Thymus (tissue), 11 donors: ENCODE measurements at regions not wholly inside any gene's neighbourhood (a gene's known extent, or its start where the extent isn't known, plus 50 kb on each side); places are given as distances from the start of the nearest gene placed in this dataset.

Experiments used
- DNase-seq, 9 donors: peaks; one replicate each; pipeline ENCODE4 v3.0.0-alpha.2; 2013; ENCODE audit warnings: low spot score in 9 of 9, low read depth in 6 of 9, missing footprints in 1 of 9
- H3K27ac ChIP-seq, 2 donors: one replicate each; pipeline ENCODE4 v1.5.1; 2013; ENCODE audit warnings: control low read depth in 1 of 2, low read depth in 1 of 2, low read length in 1 of 2, mild to moderate bottlenecking in 1 of 2, moderate library complexity in 1 of 2
- H3K27me3 ChIP-seq, 2 donors: one replicate each; pipeline ENCODE4 v1.5.1; 2013; ENCODE audit warnings: low read length in 1 of 2; ENCODE audit not compliant: control insufficient read depth in 2 of 2, insufficient read depth in 1 of 2
- H3K36me3 ChIP-seq, 2 donors: one replicate each; pipeline ENCODE4 v1.5.1; 2013; ENCODE audit warnings: low read length in 1 of 2, mild to moderate bottlenecking in 1 of 2, moderate library complexity in 1 of 2; ENCODE audit not compliant: control insufficient read depth in 2 of 2, insufficient read depth in 2 of 2
- H3K4me1 ChIP-seq, 2 donors: one replicate each; pipeline ENCODE4 v1.5.1; 2013; ENCODE audit warnings: low read length in 2 of 2; ENCODE audit not compliant: control insufficient read depth in 2 of 2, insufficient read depth in 2 of 2
- H3K4me3 ChIP-seq, 2 donors: one replicate each; pipeline ENCODE4 v1.5.1; 2013; ENCODE audit warnings: low read length in 2 of 2, control low read depth in 1 of 2, mild to moderate bottlenecking in 1 of 2
- H3K9me3 ChIP-seq, 2 donors: one replicate each; pipeline ENCODE4 v1.5.1; 2013; ENCODE audit warnings: low read length in 1 of 2, mild to moderate bottlenecking in 1 of 2; ENCODE audit not compliant: control insufficient read depth in 2 of 2, insufficient read depth in 1 of 2
- WGBS: extraction: QIAGEN DNeasy Blood & Tissue Kit; methylation state at CpG from one replicate; pipeline ENCODE4 v1.1.7; 2013; 5-methylcytosine and 5-hydroxymethylcytosine counted together
- donor health status: healthy.

DNA sequence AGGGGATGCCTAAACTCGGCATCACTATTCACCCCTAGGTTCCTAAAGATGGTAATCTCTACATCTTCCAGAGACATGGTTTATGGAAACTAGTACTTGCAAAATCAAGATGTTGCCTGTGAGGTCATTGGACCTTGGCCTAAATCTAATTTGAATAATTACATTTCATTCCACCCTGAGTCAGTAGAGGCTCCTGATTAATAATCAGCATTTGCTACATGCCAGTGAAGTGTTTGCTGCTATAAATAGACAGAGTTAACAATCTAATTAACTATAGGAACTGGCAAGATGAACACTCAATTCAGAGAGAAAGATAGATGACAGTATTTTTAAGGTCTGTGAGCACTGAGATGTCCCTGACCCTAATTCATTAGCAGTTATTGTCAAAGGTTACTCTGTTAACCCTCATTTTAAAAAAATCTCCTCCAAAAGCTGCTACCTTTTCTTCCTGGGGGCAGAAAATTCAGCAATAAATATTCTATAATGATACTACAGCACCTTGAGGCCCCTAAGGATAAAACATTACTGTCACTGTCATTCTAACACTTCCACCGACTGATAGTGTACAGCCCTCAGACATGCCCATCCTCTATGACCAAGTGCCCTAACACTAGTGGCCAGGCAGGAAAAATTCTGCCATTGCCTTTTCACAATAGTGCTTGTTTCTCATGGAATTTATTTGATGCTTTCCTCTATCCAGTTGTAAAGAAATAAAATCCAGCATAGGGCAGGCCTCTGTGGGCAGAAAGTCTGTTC, 65.7 kb upstream of the CCDC196 start:
- Histone ChIP-seq H3K27me3 (no peaks in the 10 kb centered on the region), H3K9me3 (no peaks in the 10 kb centered on the region), H3K27ac (no peak overlapping the region), H3K36me3 (no peaks in the 10 kb centered on the region), H3K4me1 (no peaks in the 10 kb centered on the region), H3K4me3 (no peak overlapping the region)
- DNase-seq = no peak
- WGBS = 98% methylated on average over 2 of the region's 2 CpGs

DNA sequence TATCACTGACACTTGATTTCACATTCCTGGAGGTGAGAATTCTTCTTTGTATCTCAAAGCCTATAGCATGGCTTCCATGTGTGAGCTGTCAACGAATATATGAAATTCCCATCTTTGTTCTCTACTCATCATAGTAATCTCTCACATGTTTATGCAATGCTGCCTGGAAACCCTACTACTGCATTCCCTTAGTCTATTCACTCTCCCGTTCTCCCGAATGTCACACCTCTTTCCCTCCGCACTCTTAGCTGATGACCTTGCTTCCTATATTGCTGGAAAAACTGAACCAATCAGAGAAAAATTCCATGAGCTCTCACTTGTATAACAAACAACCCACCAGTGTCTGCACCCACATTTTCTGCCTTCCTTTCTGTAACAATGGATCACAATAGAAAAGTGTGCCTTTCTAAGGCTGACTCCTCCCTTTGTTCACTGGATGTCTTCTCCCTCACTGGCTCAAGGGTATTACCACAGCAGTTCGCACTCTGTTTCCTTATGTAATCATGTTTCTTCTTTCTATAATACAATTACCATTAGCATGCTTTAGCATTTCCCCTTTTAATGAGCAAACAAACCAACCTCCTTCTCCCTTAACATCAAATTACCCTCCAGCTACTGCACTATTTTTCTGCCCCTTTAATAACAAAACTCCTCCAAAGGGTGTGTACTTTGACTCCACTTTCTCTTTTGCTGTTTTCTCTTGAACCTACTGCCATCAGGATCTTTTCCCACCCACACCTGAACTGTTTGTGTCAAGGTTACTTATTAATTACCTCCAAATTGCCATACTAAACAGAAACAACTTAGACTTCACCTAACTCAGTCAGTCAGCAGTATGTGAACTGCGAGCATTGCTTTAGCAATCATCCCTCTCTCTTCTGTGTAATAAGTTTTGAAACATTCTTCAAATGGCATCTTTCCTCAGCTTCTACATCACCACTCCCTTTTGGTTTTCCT, 63.9 kb upstream of the CCDC196 start:
- no peak for DNase-seq
- WGBS = 95% methylated on average over 6 of the region's 6 CpGs
- Histone ChIP-seq H3K4me1 (no peaks in the 10 kb centered on the region), H3K27me3 (no peaks in the 10 kb centered on the region), H3K27ac (no peak overlapping the region), H3K36me3 (no peaks in the 10 kb centered on the region), H3K9me3 (no peaks in the 10 kb centered on the region), H3K4me3 (no peak overlapping the region)

- 96% methylated on average over 5 of the region's 5 CpGs for WGBS
- H3K4me3 ChIP-seq = no peak overlapping the region
These were observed 60.8 kb upstream of the CCDC196 start for GRCh38 chr14:66425402-66425801.

DNA sequence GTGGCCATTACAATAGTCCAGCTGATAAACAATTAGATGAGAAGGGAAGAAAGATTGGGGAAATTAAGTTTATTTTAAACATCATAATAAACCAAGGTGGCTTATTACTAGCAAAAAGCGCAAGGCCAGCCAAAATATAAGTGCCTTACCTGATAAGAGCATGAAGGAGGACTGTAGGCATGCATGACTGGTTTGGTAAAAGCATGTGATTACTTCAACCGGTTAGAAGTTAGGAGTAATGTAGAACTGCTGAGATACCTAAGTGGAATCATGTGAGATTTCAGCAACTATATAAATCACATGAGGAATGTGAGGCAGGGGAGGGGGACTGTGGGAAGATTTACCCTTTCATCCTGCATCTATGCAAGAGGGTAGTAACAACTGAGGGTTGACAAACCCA, 59.7 kb upstream of the CCDC196 start:
- H3K27me3 ChIP-seq = no peaks in the 10 kb centered on the region
- no peaks in the 10 kb centered on the region for H3K36me3 ChIP-seq
- no peak for DNase-seq
- no peak overlapping the region for H3K27ac ChIP-seq
- WGBS = 95% methylated on average over 2 of the region's 2 CpGs
- H3K4me3 ChIP-seq = no peak overlapping the region
- H3K4me1 ChIP-seq = no peaks in the 10 kb centered on the region
- H3K9me3 ChIP-seq = no peaks in the 10 kb centered on the region

More at GRCh38 chr14:66425402-66425801, 60.8 kb upstream of the CCDC196 start:
- no peaks in the 10 kb centered on the region for H3K4me1 ChIP-seq
- no peak overlapping the region for H3K27ac ChIP-seq
- DNase-seq = no peak
- no peaks in the 10 kb centered on the region for H3K9me3 ChIP-seq
- no peaks in the 10 kb centered on the region for H3K27me3 ChIP-seq
- no peaks in the 10 kb centered on the region for H3K36me3 ChIP-seq

DNA sequence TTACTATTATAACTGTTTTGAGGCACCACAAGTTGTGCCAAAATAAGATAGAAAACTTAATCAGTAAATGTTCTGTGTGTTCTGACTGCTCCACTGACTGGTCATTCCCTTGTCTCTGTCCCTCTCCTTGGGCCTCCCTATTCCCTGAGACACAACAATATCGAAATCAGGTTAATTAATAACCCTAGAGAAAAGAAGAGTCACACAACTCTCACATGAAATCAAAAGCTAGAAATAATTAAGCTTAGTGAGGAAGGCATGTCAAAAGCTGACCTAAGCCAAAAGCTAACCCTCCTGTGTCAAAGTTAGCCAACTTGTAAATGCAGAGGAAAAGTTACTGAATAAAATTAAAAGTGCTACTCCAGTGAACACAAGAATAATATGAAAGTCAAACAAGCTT, 53.8 kb upstream of the CCDC196 start:
- H3K4me3 ChIP-seq = no peak overlapping the region
- no peak for DNase-seq

DNA sequence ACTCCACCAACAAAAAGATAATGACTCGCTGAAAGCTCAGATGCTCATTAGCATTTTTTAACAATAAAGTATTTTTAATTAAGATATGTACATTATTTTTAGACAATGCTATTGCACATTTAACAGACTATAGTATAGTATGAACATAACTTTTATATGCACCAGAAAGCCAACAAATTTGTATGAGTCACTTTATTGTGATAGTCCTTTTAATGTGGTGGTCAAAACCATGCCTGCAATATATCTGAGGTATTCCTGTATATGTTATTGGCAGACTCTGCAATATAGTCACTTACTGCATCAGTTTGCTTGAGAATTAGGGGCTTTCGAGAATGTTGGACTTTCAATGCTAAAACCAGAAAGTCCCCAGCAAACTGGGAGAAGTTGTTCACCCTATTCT, 51.7 kb upstream of the CCDC196 start:
- Histone ChIP-seq H3K4me1 (no peaks in the 10 kb centered on the region), H3K27ac (no peak overlapping the region), H3K9me3 (no peaks in the 10 kb centered on the region), H3K4me3 (no peak overlapping the region), H3K27me3 (no peaks in the 10 kb centered on the region), H3K36me3 (no peaks in the 10 kb centered on the region)
- no peak for DNase-seq
- 98% methylated on average over 2 of the region's 2 CpGs for WGBS

More for the DNA sequence above, 53.8 kb upstream of the CCDC196 start:
- Histone ChIP-seq H3K27me3 (no peaks in the 10 kb centered on the region), H3K36me3 (no peaks in the 10 kb centered on the region), H3K27ac (no peak overlapping the region), H3K4me1 (no peaks in the 10 kb centered on the region), H3K9me3 (no peaks in the 10 kb centered on the region)
- WGBS = 89% methylated on average over 1 of the region's 1 CpG

- no peaks in the 10 kb centered on the region for H3K9me3 ChIP-seq
- no peak for DNase-seq
- no peaks in the 10 kb centered on the region for H3K4me1 ChIP-seq
- no peaks in the 10 kb centered on the region for H3K27me3 ChIP-seq
- H3K27ac ChIP-seq = no peak overlapping the region
- no peaks in the 10 kb centered on the region for H3K36me3 ChIP-seq
- H3K4me3 ChIP-seq = no peak overlapping the region
- 95% methylated on average over 1 of the region's 1 CpG for WGBS
These were observed 50.5 kb upstream of the CCDC196 start for GRCh38 chr14:66435683-66436082.
